ENCODE measurements at regions not wholly inside any gene's neighbourhood (a gene's known extent, or its start where the extent isn't known, plus 50 kb on each side); places are given as distances from the start of the nearest gene placed in this dataset.

GRCh38 chr7:42596737-42597136, 315.1 kb downstream of the C7orf25 start:
- ATAC-seq, result no peak
- Histone ChIP-seq H3K27ac (no peak overlapping the region), H3K27me3 (no peaks in the 10 kb centered on the region), H3K36me3 (no peaks in the 10 kb centered on the region), H3K4me1 (no peaks in the 10 kb centered on the region), H3K4me3 (no peak overlapping the region), H3K9me3 (no peaks in the 10 kb centered on the region)
- in situ Hi-C loops (cut with MboI; ENCODE audit: low sequenced_read_pairs in 4 of 4) (no loop called here), intact Hi-C loops (cut with DNase I; ENCODE audit: low total_unique reads) (no loop called here)
- no peak for TF ChIP-seq POLR2A (IDR thresholded peaks at IDR 0.05)
- TF ChIP-seq, protein P1, sequence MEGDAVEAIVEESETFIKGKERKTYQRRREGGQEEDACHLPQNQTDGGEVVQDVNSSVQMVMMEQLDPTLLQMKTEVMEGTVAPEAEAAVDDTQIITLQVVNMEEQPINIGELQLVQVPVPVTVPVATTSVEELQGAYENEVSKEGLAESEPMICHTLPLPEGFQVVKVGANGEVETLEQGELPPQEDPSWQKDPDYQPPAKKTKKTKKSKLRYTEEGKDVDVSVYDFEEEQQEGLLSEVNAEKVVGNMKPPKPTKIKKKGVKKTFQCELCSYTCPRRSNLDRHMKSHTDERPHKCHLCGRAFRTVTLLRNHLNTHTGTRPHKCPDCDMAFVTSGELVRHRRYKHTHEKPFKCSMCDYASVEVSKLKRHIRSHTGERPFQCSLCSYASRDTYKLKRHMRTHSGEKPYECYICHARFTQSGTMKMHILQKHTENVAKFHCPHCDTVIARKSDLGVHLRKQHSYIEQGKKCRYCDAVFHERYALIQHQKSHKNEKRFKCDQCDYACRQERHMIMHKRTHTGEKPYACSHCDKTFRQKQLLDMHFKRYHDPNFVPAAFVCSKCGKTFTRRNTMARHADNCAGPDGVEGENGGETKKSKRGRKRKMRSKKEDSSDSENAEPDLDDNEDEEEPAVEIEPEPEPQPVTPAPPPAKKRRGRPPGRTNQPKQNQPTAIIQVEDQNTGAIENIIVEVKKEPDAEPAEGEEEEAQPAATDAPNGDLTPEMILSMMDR (IDR thresholded peaks at IDR 0.05 in 4 of 5, conservative IDR thresholded peaks at IDR 0.05 in 1 of 5), result no peak
- no peak for DNase-seq

GRCh38 chr7:42593860-42594259, 318.0 kb downstream of the C7orf25 start:
- intact Hi-C loops (cut with DNase I; ENCODE audit: low total_unique reads) (no loop called here), in situ Hi-C loops (cut with MboI; ENCODE audit: low sequenced_read_pairs in 4 of 4) (no loop called here)
- no peak overlapping the region for H3K4me3 ChIP-seq
- H3K27ac ChIP-seq, result no peak overlapping the region
- no peak for ATAC-seq
- H3K9me3 ChIP-seq, result no peaks in the 10 kb centered on the region
- H3K27me3 ChIP-seq, result no peaks in the 10 kb centered on the region
- H3K36me3 ChIP-seq, result no peaks in the 10 kb centered on the region
- no peak for DNase-seq
- TF ChIP-seq POLR2A (IDR thresholded peaks at IDR 0.05), result no peak
- TF ChIP-seq, protein P1 (IDR thresholded peaks at IDR 0.05 in 4 of 5, conservative IDR thresholded peaks at IDR 0.05 in 1 of 5), result no peak
- no peaks in the 10 kb centered on the region for H3K4me1 ChIP-seq

- ATAC-seq, result no peak
- Histone ChIP-seq H3K9me3 (no peaks in the 10 kb centered on the region), H3K4me1 (no peaks in the 10 kb centered on the region), H3K27ac (no peak overlapping the region), H3K27me3 (no peaks in the 10 kb centered on the region), H3K36me3 (no peaks in the 10 kb centered on the region), H3K4me3 (no peak overlapping the region)
- intact Hi-C loops (cut with DNase I; ENCODE audit: low total_unique reads) (no loop called here), in situ Hi-C loops (cut with MboI; ENCODE audit: low sequenced_read_pairs in 4 of 4) (no loop called here)
- DNase-seq, result no peak
- TF ChIP-seq, protein P1 (IDR thresholded peaks at IDR 0.05 in 4 of 5, conservative IDR thresholded peaks at IDR 0.05 in 1 of 5), result no peak
- TF ChIP-seq POLR2A (IDR thresholded peaks at IDR 0.05), result no peak
These were observed 321.0 kb downstream of the C7orf25 start for GRCh38 chr7:42590771-42591310.

GRCh38 chr7:42588876-42589275, 323.0 kb downstream of the C7orf25 start:
- intact Hi-C loops (cut with DNase I; ENCODE audit: low total_unique reads) (no loop called here), in situ Hi-C loops (cut with MboI; ENCODE audit: low sequenced_read_pairs in 4 of 4) (no loop called here)
- Histone ChIP-seq H3K4me1 (no peaks in the 10 kb centered on the region), H3K9me3 (no peaks in the 10 kb centered on the region), H3K4me3 (no peak overlapping the region), H3K27me3 (no peaks in the 10 kb centered on the region), H3K27ac (no peak overlapping the region), H3K36me3 (no peaks in the 10 kb centered on the region)
- no peak for DNase-seq
- TF ChIP-seq, protein P1 (IDR thresholded peaks at IDR 0.05 in 4 of 5, conservative IDR thresholded peaks at IDR 0.05 in 1 of 5), result no peak
- no peak for TF ChIP-seq POLR2A (IDR thresholded peaks at IDR 0.05)
- no peak for ATAC-seq

DNA sequence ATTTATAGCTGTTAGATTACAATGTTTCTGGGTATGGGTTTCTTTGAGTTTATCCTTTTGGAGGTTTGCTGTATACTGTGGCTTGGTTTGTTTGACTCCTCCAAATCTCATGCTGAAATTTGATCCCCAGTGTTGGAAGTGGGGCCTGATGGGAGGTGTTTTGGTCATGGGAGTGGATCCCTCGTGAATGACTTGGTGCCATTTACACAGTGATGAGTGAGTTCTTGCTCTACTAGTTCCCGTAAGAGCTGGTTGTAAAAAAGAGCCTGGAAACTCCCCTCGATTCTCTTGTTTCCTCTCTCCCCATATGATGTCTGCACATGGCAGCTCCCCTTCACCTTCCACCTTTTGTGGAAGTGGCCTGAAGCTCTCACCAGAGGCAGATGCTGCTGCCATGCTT, 324.1 kb downstream of the C7orf25 start:
- H3K9me3 ChIP-seq, result no peaks in the 10 kb centered on the region
- ATAC-seq (no peak), DNase-seq (no peak)
- H3K36me3 ChIP-seq, result no peaks in the 10 kb centered on the region
- TF ChIP-seq, protein P1 (IDR thresholded peaks at IDR 0.05 in 4 of 5, conservative IDR thresholded peaks at IDR 0.05 in 1 of 5), result no peak
- no peak for TF ChIP-seq POLR2A (IDR thresholded peaks at IDR 0.05)
- H3K4me3 ChIP-seq, result no peak overlapping the region
- H3K4me1 ChIP-seq, result no peaks in the 10 kb centered on the region
- in situ Hi-C loops (cut with MboI; ENCODE audit: low sequenced_read_pairs in 4 of 4), result no loop called here
- intact Hi-C loops (cut with DNase I; ENCODE audit: low total_unique reads), result no loop called here
- no peaks in the 10 kb centered on the region for H3K27me3 ChIP-seq
- H3K27ac ChIP-seq, result no peak overlapping the region

Data from gastrocnemius medialis (tissue), 4 donors.